ENCODE measurements at regions not wholly inside any gene's neighbourhood (a gene's known extent, or its start where the extent isn't known, plus 50 kb on each side); places are given as distances from the start of the nearest gene placed in this dataset.

- Histone ChIP-seq H3K27me3 (peaks cover 0 to 9% (median 0%) of the 10 kb centered on the region in 4 donors), H3K9me3 (no peaks in the 10 kb centered on the region), H3K27ac (no peak overlapping the region), H3K36me3 (no peaks in the 10 kb centered on the region), H3K4me3 (no peak overlapping the region), H3K4me1 (no peaks in the 10 kb centered on the region)
- WGBS, 2 donors: 62 to 78% methylated on average over 3 of the region's 3 CpGs
- no peak for ATAC-seq
- no peak for FAIRE-seq
- TF ChIP-seq CTCF (IDR thresholded peaks at IDR 0.05): no peak
- no peak for DNase-seq
- intact Hi-C loops (cut with DNase I): no loop called here
These were observed 261.4 kb upstream of the RXFP2 start for GRCh38 chr13:31477961-31478360.

- intact Hi-C loops (cut with DNase I): no loop called here
- no peaks in the 10 kb centered on the region for H3K4me1 ChIP-seq
- DNase-seq: no peak
- FAIRE-seq: no peak
- no peaks in the 10 kb centered on the region for H3K9me3 ChIP-seq
- H3K4me3 ChIP-seq: no peak overlapping the region
- 16 to 23% methylated on average over 2 of the region's 2 CpGs for WGBS, 2 donors
- H3K36me3 ChIP-seq: no peaks in the 10 kb centered on the region
- peak in 1 of 4 donors; percentile 43 for ATAC-seq
- H3K27ac ChIP-seq: no peak overlapping the region
- H3K27me3 ChIP-seq: no peaks in the 10 kb centered on the region
- TF ChIP-seq CTCF (IDR thresholded peaks at IDR 0.05): no peak
These were observed 254.1 kb upstream of the RXFP2 start for GRCh38 chr13:31485183-31485582.

DNA sequence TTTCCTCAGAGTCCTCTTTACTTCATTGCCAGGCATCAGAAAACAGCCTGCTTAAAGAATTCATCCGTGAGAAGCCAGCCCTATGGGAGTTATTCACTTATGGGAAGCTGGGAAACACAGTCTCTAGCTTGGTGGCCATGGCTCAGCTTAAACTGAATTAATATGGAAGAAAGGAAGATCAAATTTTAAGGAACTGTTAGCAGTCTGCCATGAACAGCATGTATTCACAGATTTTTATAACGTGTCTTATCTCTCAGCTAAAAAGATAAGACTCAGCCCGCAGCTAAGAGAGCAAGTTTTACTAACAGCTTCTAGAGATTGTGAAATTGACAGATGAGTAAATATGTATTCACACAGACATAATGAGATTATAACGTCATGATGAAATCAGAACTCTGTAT is 253.7 kb upstream of the RXFP2 start:
- Histone ChIP-seq H3K36me3 (no peaks in the 10 kb centered on the region), H3K4me1 (no peaks in the 10 kb centered on the region), H3K9me3 (no peaks in the 10 kb centered on the region), H3K27ac (no peak overlapping the region), H3K4me3 (no peak overlapping the region), H3K27me3 (no peaks in the 10 kb centered on the region)
- TF ChIP-seq CTCF (IDR thresholded peaks at IDR 0.05): no peak
- peak in 1 of 4 donors; percentile 41 for ATAC-seq
- intact Hi-C loops (cut with DNase I): no loop called here
- DNase-seq: no peak
- no peak for FAIRE-seq
- WGBS, 2 donors: 3 to 8% methylated on average over 4 of the region's 4 CpGs

GRCh38 chr13:31495336-31495735 is 244.0 kb upstream of the RXFP2 start:
- H3K27ac ChIP-seq: no peak overlapping the region
- WGBS, 2 donors: 65 to 75% methylated on average over 4 of the region's 4 CpGs
- no peak for TF ChIP-seq CTCF (IDR thresholded peaks at IDR 0.05)
- no peak overlapping the region for H3K4me3 ChIP-seq
- DNase-seq (no peak), FAIRE-seq (no peak), ATAC-seq (no peak)
- H3K36me3 ChIP-seq: no peaks in the 10 kb centered on the region
- intact Hi-C loops (cut with DNase I): no loop called here
- H3K9me3 ChIP-seq: no peaks in the 10 kb centered on the region
- H3K27me3 ChIP-seq: no peaks in the 10 kb centered on the region
- H3K4me1 ChIP-seq: no peaks in the 10 kb centered on the region

DNA sequence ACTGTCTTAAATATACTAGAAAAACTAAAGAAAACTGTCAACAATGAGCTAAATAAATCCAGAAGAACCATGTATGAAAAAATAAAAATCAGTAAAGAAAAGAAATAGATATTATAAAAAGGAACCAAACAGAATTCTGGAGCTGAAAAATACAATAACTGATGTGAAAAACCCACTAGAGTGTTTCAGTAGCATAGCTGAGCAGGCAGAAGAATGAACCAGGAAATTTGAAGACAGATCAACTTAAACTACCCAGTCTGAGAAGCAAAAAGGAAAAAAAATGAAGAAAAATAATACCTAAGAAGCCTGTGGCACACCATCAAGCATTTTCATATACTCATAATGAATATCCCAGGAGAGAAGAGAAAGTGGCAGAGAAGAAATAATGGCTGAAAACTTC is 240.1 kb upstream of the RXFP2 start:
- no peaks in the 10 kb centered on the region for H3K4me1 ChIP-seq
- no peak overlapping the region for H3K4me3 ChIP-seq
- intact Hi-C loops (cut with DNase I): no loop called here
- H3K9me3 ChIP-seq: no peaks in the 10 kb centered on the region
- FAIRE-seq (no peak), ATAC-seq (no peak), DNase-seq (no peak)
- H3K36me3 ChIP-seq: no peaks in the 10 kb centered on the region
- no peak overlapping the region for H3K27ac ChIP-seq
- no peak for TF ChIP-seq CTCF (IDR thresholded peaks at IDR 0.05)
- H3K27me3 ChIP-seq: no peaks in the 10 kb centered on the region

Data from pancreas (tissue), 10 donors.